ENCODE measurements at regions not wholly inside any gene's neighbourhood (a gene's known extent, or its start where the extent isn't known, plus 50 kb on each side); places are given as distances from the start of the nearest gene placed in this dataset.

DNA sequence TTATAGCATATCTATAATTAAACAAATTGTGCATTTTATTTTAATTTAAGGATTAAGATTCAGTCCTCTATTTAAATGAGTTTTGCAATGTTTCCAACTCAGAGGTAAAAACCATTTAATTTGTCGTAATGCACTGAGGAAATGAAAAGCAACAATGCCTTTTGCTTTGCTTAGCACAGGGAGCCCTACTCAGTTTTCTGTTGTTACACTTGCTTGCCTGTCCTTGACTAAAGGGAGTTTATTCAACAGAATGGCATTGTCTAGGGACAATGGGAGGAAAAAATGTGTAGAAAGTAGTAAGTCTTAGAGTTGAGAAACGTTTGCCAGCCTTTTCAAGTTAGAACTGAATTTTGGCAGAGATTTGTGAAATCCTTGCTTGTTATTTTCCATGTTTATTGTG lies 734.2 kb upstream of the ANO3 start:
- Mint-ChIP-seq H3K36me3 (ENCODE audit: low read depth) (no peaks in the 10 kb centered on the region), H3K9me3 (no peaks in the 10 kb centered on the region), H3K27me3 (ENCODE audit: insufficient read depth, low read depth, poor library complexity) (no peaks in the 10 kb centered on the region), H3K4me1 (peaks cover 3% of the 10 kb centered on the region; the same call in 2 of the 3 replicates), H3K27ac (no peak overlapping the region), H3K4me3 (no peak overlapping the region)
- no peak for TF ChIP-seq EZH2 (IDR thresholded peaks at IDR 0.05; ENCODE audit: low read depth, unreplicated experiment)
- no peak for TF ChIP-seq ZNF114 (CRISPR knock-in tag; IDR thresholded peaks at IDR 0.05)
- TF ChIP-seq ETS1 (IDR thresholded peaks at IDR 0.05) = no peak
- no peak for TF ChIP-seq ZNF462 (CRISPR knock-in tag; IDR thresholded peaks at IDR 0.05)
- TF ChIP-seq JUNB (IDR thresholded peaks at IDR 0.05; ENCODE audit: unreplicated experiment) = no peak
- TF ChIP-seq, protein P1, sequence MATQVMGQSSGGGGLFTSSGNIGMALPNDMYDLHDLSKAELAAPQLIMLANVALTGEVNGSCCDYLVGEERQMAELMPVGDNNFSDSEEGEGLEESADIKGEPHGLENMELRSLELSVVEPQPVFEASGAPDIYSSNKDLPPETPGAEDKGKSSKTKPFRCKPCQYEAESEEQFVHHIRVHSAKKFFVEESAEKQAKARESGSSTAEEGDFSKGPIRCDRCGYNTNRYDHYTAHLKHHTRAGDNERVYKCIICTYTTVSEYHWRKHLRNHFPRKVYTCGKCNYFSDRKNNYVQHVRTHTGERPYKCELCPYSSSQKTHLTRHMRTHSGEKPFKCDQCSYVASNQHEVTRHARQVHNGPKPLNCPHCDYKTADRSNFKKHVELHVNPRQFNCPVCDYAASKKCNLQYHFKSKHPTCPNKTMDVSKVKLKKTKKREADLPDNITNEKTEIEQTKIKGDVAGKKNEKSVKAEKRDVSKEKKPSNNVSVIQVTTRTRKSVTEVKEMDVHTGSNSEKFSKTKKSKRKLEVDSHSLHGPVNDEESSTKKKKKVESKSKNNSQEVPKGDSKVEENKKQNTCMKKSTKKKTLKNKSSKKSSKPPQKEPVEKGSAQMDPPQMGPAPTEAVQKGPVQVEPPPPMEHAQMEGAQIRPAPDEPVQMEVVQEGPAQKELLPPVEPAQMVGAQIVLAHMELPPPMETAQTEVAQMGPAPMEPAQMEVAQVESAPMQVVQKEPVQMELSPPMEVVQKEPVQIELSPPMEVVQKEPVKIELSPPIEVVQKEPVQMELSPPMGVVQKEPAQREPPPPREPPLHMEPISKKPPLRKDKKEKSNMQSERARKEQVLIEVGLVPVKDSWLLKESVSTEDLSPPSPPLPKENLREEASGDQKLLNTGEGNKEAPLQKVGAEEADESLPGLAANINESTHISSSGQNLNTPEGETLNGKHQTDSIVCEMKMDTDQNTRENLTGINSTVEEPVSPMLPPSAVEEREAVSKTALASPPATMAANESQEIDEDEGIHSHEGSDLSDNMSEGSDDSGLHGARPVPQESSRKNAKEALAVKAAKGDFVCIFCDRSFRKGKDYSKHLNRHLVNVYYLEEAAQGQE (IDR thresholded peaks at IDR 0.05; ENCODE audit: unreplicated experiment) = no peak
- TF ChIP-seq CREB1 (CRISPR knock-in tag; IDR thresholded peaks at IDR 0.05; ENCODE audit: low read depth) = no peak
- no peak for TF ChIP-seq NANOG (IDR thresholded peaks at IDR 0.05; ENCODE audit: borderline replicate concordance)
- TF ChIP-seq EZH2phosphoT487 (IDR thresholded peaks at IDR 0.05; ENCODE audit: unreplicated experiment) = no peak
- TF ChIP-seq ZNF331 (CRISPR knock-in tag; IDR thresholded peaks at IDR 0.05; ENCODE audit: low read depth) = no peak
- TF ChIP-seq STAT1 (IDR thresholded peaks at IDR 0.05; ENCODE audit: unreplicated experiment) = no peak
- no peak for TF ChIP-seq POLR2AphosphoS5 (IDR thresholded peaks at IDR 0.05; ENCODE audit: low read depth)
- TF ChIP-seq CTCF (conservative IDR thresholded peaks at IDR 0.05; ENCODE audit: low read depth in 2 of 2) = no peak
- Histone ChIP-seq H3K9me2 (ENCODE audit: insufficient read depth) (no peaks in the 10 kb centered on the region), H4K20me1 (replicated peaks; ENCODE audit: insufficient read depth) (no peaks in the 10 kb centered on the region), H3K4me3 (no peak overlapping the region), H3K27ac (ENCODE audit: low read depth) (no peak overlapping the region), H3K36me3 (ENCODE audit: insufficient read depth) (no peaks in the 10 kb centered on the region), H3K79me2 (replicated peaks; ENCODE audit: insufficient read depth) (no peaks in the 10 kb centered on the region), H3K4me1 (ENCODE audit: insufficient read depth) (no peaks in the 10 kb centered on the region), H3K27me3 (ENCODE audit: insufficient read depth) (no peaks in the 10 kb centered on the region), H2AFZ (0 out of 2 replicates have a peak overlapping the region, but pooled peaks have one; percentile 34), H3F3A (replicated peaks; ENCODE audit: low read depth) (no peaks in the 10 kb centered on the region), H3K4me2 (no peak overlapping the region)
- ATAC-seq (no peak; the same call in 2 of the 3 replicates), DNase-seq (ENCODE audit: low spot score) (no peak)

Data from GM23338 (cell line).